HG02981 (cell line): ENCODE measurements at regions not wholly inside any gene's neighbourhood (a gene's known extent, or its start where the extent isn't known, plus 50 kb on each side); places are given as distances from the start of the nearest gene placed in this dataset.
"Not testable (repeated sequence)": the region's sequence is repeated elsewhere in the genome, so short reads cannot be mapped to it uniquely, and the experiment has no call there.

ENCODE experiments used
- ATAC-seq: cut with Tn5 transposase; IDR thresholded peaks from one replicate; pipeline ENCODE4 v1.9.1; 2021; ENCODE audit warnings: mild to moderate bottlenecking, moderate library complexity; ENCODE audit not compliant: unreplicated experiment

DNA sequence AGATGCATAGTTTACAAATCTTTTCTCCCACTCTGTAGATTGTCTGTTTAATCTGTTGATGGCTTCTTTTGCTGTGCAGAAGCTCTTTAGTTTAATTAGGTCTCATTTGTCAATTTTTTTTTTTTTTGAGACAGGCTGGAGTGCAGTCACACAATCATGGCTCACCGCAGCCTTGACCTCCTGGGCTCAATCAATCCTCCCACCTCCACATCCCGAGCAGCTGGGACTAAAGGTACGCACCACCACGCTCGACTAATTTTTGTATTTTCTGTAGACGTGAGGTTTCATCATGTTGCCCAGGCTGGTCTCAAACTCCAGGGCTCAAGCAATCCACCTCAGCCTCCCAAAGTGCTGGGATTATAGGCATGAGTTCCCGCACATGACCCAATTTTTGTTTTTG is 1655.8 kb downstream of the REEP3 start:
- ATAC-seq = no peak

DNA sequence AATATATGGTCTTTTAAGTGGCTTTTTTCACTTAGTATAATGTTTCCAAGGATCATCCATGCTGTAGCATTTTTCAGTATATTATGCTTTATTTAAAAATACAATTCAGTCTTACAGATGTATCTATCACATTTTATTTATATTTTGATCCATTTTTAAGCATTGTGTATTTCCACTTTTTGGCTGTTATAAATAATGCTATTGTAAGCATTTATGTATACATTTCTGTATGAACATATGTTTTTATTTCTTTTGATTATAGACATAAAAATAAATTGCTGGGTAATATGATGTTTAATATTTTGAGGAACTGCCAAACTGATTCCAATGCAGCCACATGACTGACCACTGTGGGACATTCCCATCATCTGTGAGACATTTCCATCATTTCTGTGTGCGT is 1662.0 kb downstream of the REEP3 start:
- ATAC-seq = no peak

DNA sequence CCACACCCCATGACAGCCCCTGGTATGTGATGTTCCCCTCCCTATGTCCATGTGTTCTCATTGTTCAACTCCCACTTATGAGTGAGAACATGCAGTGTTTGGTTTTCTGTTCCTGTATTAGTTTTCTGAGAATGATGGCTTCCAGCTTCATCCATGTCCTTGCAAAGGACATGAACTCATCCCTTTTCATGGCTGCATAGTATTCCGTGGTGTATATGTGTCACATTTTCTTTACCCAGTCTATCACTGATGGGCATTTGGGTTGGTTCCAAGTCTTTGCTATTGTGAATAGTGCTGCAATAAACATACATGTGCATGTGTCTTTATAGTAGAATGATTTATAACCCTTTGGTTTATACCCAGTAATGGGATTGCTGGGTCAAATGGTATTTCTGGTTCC is 1665.5 kb downstream of the REEP3 start:
- not testable (repeated sequence) for ATAC-seq

DNA sequence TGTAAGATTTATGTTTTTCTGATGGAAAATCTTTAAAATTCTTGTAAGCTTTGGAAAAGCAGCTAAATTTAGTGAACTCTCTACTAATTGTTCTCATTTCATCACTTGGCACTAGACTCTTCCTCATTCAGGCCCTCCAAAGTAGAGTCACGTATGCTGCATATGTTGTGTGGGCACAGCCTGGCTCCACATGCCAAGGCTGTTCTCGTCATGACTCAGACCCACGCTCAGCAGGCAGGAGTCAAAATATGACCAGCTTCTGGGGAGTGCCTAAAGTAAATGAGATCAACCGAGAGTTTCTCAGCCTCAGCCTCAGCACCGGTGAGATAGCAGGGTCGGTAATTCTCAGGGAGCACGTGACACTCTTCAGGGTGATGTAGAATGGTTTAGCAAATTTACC is 1672.9 kb downstream of the REEP3 start:
- ATAC-seq = no peak

DNA sequence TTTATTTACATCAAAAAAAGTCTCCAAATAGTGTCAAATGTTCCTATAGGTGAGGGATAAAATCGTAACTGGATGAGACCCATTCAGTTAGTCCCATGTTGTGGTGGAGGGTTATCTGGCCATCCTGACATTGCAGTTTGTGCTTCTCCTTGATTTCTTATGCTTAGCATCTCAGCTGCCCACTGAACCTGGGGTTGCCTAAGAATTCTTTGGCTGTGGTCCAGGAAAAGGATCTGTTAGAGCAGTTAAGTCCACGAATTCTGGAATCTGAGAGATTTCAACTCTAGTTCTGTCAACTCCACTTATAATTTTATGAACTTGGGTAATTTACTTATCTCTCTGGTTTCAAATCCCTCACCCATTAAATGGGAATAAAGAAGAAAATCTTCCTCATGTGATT is 1673.4 kb downstream of the REEP3 start:
- ATAC-seq = no peak

DNA sequence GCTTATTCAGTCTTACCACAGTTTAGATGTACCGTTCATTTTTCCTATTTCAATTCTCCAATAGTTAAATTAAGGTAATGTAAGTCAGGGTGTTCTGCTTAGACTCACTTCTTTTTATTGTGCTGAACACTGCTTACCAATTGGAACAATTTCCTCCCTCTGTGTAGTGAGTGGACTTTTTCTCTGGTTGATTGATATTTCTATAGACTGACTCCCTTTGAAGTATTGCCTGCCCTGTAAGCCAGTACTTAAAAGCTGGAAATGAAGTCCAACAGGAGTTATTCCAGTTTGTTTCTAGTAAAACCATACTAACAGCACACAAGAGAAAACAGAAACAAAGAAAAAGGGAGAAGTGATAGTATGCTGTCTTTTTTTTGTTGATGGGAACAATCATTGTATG is 1674.9 kb downstream of the REEP3 start:
- no peak for ATAC-seq

DNA sequence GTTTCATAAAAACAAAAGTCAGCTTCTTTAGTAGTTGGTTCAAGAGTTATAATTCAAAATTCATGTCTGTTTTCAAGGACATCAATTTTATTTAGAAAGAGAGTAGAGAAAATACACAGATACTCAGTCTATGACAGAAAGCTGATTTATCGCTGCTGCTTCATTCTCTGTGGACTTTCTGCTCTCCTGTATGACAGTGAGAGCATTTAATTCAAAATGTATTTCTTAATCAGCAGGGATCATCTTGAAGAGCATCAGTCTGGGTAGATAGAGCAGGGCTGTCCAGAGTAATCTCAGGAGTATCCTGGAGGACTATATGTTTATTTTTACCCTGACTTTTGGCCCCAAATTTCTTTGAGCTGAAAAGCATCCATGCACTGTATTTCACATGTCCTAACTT is 1676.7 kb downstream of the REEP3 start:
- ATAC-seq = no peak

DNA sequence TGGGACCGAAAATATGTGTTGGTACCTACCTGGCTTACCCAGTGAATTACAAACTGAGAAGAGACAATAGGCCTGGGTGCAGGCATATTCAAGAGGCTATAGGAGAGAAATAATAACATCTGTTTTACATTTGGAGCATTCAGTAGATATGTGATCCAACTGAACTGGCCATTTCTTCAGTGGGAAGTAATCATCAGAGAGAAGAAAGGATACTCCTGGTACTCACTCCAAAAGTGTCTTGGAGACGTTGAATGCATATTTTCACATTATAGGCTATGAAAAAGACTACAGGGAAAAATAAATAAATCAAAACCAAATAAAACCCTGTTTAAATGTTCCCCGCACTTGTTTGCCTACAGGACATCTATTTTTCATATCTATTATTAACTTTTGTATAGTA is 1680.3 kb downstream of the REEP3 start:
- ATAC-seq = no peak

DNA sequence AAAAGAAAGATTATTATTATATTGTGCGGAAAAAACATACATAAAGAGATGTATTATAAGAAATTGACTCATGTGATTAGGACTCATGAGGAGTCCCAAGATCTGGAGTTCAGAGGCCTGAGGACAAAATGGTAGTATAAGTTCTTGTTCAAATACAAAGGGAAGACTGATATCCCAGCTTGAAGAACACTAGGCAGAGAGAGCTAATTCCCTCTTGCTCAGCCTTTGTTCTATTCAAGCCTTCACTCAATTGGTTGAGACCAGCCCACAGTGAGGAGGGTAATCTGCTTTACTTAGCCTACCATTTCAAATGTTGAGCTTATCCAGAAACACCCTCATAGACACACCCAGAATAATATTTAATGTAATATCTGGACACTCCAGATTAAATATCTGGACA is 1683.8 kb downstream of the REEP3 start:
- ATAC-seq = no peak

DNA sequence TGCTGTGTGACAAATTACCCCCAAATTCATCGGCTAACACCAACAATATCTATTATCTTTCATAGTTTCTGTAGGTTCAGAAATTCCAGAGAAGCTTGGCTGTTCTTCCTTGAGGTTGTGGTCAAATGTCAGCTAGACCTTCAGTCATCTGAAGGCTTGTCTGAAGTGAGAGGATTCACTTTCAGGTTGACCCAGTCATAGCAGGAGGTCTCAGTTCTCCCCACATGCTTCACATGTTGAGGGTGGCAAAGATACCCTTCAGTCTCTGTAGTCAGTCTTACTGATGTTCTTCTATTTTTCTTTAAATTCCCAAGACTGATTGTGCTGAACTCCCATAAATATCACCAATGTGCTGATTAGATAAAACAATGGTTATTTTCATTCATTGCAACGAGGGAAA is 1692.0 kb downstream of the REEP3 start:
- ATAC-seq = no peak

DNA sequence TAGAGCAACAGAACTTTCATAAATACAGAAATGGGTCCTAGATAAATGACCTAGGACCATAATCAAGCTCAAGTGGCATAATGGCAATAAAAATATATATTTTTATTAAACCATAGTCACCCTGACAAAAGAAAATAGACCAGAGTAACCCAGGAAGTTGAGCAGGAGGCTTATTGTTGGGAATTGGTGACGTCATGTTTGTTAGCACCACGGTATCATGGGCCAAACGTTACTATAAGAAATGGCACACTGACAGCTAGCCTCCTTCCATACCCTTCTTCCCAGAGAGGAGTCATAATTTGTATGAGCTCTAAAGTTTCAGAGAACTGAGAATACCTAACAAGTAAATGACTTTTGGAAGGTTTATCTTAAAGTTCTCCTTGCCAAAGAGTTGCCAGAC is 1698.2 kb downstream of the REEP3 start:
- no peak for ATAC-seq

DNA sequence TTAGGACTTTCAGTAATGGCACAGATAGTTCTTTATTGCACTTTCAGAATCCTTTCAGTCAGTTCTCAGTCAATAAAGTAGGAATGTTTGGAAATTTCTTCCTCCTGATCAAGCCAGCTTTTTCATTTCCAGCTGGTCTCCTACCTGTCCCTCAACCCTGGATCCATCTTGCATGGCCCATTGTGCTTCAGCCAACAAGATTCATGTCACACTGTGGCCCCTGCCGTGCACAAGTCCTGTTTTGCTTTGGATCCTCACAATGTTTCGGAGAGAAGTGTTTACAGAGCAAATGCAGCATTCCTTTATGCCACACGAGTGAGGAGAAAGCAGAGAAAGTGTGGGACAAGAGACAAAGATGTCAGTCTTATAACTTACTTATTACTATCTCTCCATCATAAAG is 1694.7 kb upstream of the LRRTM3 start:
- no peak for ATAC-seq

DNA sequence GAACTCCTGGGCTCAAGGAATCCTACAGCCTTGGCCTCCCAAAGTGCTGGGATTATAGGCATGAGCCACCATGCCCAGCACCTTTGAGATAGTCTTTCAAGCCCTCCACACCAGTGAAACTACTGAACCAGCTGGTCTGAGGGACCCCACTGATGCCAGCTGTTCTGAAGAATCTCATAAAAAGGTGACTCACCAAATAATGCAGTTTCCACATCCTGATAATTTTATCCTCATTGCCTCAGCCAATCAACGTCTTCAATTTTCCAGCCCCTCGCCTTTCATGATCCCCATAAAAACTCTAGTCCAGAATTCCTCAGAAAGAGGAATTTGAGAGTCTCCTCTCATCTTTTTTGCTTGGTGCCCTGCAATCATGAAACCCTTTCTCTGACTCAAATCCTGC is 1691.6 kb upstream of the LRRTM3 start:
- ATAC-seq = no peak

DNA sequence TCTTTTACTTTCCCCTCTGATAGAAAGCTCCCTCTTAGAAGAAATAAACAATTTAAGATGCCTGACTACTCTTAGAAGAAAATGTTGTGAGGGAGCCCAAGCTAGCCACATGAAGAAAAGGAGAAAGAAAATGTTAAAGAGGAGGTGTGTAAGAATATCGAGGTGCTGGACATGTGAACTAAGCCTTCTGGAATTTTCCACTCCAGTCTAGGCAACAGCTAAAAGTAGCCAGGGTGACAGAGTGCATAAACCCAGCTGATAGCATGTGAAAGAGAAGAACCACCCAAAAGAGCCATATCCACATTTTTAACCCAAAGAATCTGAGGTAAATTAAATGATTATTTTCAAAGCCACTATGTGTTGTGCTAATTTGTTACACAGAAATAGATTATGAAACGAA is 1690.6 kb upstream of the LRRTM3 start:
- no peak for ATAC-seq

DNA sequence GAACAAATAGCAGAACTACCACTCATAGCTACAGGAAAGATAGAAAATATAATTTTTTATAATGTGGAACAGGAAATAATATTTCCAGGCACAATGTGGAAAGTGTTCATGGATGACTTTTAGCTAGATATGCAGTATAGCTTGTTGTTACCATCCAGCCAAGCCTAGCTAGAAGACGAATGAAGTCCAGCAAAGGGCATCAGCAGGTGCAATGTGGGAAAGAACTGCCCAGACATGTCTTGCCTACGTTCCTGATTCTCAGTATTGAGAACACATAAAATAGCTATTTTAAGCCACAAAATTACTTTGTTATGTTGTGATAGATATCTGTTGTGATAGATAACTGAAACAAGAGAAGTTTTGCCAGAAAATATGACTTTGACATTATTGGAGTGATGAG is 1690.0 kb upstream of the LRRTM3 start:
- ATAC-seq = no peak

DNA sequence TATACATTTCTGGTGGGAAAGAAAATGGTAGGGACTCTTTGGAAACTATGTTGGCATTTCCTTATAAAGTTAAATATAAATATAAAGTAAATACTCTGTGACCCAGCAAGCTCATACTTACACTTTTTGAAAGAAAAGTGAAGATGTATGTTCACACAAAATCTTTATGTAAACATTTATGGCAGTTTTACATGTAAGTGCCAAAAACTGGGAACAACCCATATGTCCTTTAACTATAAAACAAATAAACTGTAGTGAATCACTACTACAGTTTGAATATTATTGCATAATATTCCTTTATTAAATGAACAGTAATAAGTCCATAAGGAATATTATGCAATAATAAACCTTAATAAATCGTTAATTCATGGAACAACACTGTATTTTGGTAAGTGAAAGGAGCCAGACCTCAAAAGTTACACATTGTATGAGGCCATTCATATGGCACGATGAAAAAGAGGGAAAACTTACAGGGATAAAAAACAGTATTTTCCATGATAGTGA is 1660.3 kb upstream of the LRRTM3 start:
- ATAC-seq = no peak

DNA sequence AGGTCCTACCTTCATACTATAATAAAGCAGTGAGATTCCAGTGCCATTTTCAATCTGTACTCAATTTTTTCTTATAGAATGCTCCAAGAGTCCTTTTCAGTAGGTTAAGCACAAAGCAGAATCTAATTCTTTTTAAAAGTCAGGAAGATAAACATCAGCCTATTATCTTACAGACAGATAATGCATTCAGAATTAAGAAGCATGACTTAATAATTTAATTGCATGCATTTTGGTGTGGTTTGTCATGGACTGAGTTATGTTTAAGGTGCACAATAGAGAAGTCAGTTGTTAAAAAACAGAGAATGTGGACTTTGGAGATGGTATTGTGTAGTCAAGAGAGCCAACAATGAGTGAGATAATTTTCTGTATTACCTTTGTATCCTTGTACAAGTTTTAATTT is 1656.3 kb upstream of the LRRTM3 start:
- ATAC-seq = not testable (repeated sequence)

DNA sequence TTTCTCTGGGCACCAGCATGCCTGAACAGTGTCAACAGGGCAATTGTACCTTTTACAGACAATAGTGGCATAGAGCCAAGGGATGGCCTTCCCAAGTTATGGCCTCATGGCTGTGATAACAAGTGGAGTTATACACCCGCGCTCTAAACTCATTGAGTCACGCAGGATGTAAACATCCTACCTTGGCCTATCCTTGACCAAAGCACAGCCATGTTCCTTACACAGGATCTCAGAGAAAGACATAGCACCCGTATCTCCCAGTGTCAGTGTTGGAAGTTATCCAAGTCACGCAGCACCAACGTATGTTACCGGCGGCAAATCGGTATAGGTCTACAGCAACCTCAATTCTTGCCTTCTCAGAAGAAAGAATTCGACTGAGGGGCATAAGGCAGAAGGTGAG is 1654.9 kb upstream of the LRRTM3 start:
- ATAC-seq = no peak

DNA sequence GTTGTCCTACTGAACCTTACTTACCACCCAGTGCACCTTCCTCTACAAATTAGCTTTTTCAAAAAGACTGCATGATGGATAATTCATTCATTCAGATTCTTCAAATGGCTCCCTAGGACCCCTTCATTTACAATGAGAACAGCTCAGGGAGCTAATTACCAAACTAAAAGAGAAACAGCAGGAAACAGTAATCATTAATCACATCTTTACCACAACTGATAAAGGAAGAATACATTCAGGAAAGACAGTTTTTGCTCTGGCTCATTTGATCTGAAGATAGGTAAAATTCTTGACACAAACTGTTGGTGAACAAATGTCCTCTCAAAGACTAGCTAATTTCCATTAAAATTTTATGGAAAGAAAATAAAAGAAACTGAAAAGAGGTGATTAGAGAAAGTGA is 1652.7 kb upstream of the LRRTM3 start:
- ATAC-seq = no peak

DNA sequence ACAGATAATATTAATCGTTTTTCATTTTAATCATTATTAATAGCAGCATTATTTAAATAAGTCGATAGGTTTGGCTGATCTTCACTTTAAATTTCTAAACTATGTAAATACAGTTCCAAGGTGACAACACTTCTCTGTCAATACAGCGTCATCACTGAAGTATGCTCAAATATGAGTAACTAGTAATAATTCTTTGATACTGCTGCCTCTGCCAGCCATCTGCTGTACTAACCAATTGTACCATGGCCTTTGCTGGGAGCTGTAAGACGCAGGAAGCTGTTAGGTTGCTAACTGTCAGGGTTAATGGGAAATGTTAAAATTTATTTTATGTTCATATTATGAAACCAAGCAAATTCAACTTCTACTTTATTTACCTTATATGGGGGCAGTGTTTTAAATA is 1650.5 kb upstream of the LRRTM3 start:
- no peak for ATAC-seq

DNA sequence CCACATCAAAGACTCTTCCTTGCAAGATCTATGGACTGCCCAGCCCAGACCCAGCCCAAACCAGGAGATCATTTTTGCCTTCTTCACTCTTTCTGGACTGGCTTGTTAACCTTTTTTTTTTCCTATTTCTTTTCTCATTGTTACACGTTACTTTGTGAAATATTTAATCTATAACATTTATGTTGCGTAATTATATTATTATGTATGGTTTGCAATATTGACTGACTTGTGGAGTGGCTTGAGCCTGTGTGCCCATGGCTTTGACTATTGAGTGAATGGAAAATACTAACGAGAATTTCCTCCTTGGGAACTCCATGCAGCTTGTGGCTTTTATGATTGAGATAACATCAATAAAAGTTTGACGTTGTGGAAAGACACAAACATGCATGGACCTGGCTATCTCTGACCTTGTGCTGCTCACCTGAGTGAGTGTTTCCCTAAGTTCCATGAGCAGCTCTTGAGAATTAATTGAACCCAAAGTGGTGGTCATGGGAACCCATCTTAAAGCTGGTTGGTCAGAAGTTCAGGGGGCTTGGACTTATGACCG is 1641.3 kb upstream of the LRRTM3 start:
- no peak for ATAC-seq

DNA sequence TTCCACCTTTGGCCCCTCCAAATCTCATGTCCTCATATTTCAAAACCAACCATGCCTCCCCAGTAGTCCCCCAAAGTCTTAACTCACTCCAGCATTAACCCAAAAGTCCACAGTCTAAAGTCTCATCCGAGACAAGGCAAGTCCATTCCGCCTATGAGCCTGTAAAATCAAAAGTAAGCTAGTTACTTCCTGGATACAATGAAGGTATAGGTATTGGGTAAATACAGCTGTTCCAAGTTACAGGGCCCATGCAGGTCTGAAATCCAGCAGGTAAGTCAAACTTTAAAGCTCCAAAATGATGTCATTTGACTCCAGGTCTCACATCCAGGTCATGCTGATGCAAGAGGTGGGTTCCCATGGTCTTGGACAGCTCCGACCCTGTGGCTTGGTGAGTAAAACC is 1640.1 kb upstream of the LRRTM3 start:
- ATAC-seq = not testable (repeated sequence)

DNA sequence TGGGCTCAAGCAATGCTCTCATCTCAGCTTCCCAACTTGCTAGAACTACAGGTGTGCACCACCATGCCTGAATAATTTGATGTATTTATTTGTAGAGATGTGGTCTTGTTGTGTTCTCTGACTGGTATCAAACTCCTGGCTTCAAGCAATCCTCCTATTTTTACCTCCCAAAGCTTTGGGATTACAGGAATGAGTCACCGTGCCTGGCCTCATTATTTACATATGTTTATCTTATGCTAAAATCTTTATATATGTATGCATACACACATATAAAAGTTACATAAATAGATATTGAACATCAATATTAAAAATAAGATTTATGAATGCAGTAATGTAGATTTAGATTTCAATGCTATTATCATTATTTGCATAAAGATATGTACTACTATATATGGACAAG is 1634.5 kb upstream of the LRRTM3 start:
- no peak for ATAC-seq

DNA sequence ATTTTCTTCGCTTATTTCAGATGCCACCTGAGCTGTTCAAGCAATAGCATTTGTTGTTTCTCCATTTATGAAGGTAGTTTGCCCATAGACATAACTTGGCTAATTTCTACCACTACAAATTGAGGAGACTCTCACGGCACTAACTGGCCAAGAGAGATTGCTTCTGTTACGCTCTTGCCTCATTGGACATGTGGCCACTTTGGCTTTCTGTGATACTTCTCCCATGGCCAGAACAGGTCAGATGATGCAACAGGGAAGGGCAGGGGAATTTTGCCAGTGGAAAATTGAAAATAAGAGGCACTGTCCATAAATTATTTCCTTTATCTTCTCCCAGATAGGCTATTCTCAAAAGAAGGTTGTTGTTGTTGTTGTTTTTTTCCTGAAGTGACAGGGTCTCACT is 1633.3 kb upstream of the LRRTM3 start:
- ATAC-seq = no peak
